ENCODE measurements at regions not wholly inside any gene's neighbourhood (a gene's known extent, or its start where the extent isn't known, plus 50 kb on each side); places are given as distances from the start of the nearest gene placed in this dataset.
A peak's percentile ranks its signal among the peaks of the same experiment; 100 is the strongest.

DNA sequence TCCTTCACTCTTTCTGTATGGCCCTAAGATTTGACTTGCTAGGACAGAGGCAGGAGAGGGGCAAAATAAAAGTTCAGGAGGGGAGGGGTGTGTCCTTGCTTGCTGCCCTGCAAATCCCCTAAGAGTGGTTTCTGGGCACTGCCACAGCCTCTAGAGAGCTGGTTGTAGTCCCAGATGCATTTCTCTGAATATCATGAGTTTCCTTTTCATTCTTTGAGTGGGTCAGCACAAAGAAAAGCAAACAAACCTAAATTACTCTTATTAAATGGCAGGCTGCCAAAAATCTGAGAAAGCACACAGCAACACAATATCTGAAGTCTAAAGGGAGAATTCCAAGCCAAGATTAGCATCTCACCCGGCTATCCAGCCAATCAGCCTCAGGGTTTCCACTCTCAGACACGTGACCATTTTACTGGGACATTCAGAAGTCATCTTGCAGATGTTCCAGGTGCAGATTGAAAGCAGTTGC lies 919.3 kb downstream of the TUSC7 start:
- peak; percentile 72 for DNase-seq

DNA sequence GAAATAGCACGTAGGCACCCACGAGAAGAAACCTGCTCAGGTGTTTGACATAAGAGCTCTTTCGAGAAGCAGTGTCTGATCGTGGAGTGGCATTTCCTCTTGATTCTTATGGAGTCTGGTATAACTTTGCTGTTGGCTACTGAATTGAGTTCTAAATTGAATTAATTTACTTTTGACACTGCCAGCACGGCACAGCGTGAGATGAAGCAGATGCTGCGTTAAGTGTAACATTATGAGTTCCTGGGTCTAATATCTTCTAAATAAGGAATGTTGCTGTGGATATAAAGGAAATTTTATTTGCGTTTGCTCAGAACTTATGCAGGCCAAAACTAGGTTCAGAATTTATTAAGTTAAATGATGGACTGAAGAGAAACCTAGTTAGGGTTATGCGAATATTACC lies 919.9 kb downstream of the TUSC7 start:
- no peak for DNase-seq

DNA sequence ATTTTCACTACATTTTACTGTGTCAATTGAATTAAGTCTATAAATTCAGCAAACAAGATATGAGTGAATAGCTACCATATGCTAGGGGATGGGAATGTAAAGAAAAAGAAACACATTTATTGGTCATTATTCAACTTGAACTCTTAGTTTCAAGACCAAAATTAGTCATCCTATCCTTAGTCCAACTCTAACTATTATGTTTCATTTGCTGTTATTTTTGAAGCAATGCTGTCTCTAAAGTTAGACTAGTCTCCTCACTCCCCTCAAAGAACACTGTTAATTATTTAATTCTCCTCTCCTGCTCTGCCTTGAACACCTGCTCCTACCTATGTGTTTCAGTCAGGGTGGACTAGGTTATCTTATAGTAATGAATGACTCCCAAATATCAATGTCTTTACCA lies 920.9 kb downstream of the TUSC7 start:
- no peak for DNase-seq

DNA sequence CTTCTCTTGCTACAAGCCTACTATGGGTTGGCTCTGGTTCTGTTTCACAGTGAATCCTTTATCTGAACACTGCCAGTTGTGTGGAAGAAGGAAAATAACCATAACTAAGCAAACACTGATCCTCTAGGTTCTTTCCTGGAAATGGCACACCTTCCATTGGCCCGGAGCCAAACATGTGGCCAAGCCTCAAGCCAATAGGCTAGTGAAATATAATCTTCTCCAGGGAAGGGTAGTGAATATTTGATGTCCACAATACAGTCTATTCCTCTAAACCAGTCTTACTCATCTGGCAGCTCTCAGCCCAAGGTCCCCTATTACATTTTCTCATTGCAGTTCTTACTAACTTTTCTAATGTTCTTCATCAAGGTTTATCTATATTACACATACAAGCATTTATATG lies 921.3 kb downstream of the TUSC7 start:
- DNase-seq: no peak

DNA sequence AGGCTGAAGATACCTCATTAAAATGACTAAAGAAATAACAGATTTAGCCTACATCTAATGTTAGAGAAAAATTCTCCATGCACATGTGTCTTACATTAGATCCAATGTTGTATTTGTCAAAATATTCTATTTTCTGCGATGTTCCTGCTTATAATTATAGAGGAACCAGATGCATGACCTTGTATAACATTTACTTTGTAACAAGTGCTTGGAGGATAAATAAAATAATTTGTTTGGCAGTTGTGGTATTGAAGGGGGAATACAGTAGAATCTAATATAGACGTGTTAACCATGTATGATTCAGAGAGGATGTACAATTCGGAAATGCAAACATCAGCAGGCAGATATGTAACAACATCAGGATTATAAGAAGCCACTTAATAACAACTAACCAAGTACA lies 922.2 kb downstream of the TUSC7 start:
- DNase-seq: no peak

DNA sequence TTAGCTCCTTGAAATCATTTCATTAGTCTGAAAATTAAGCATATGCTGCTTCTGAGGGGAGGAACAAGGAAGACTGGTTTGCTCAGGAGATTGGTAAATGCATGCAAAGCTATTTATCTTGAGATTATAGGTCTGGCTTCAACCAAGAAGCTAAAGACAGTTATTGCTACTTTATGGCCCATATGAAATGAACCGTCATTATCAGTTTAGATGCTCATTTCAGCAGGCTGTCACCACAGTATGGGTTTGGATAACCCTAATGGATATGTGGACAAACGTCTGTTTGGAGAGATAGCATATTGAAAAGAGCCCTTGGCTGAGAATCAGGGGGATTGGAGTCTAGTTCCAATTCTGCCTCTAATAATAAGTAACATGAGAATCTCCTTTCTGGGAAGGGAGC lies 922.6 kb downstream of the TUSC7 start:
- DNase-seq: no peak

DNA sequence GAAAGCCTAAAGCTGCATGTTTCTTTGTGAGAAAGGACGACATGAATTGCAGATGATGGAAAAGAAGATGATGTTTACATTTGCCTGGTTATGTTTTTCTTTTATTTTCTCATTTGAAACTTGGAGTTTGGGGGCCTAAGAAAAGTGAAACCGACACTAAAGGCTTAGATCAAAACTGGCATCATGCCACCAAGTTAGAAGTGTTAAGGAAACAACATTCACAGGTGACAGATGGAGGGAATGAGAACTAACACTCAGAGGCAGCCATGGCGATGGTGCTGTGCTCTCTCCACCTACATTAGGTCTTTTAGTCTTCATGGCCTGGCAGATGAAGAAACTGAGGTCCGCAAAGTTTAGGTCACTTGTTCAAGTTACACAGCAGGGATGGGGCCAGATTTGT lies 923.6 kb downstream of the TUSC7 start:
- DNase-seq: no peak

DNA sequence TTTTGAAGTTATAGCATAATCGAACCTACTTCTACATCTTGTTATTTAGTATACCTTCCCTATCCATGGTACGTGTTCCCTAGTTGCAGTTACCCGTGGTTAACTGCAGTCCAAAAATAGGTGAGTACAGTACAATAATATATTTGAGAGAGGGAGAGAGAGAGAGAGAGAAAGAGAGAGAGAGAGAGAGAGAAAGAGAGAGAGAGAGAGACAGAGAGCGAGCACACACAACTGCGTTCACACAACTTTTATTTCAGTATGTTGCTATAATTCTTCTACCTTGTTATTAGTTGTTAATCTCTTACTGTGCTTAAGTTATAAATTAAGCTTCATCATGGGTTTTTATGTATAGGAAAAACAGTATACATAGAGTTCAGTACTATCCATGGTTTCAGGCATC lies 928.1 kb downstream of the TUSC7 start:
- DNase-seq: no peak

DNA sequence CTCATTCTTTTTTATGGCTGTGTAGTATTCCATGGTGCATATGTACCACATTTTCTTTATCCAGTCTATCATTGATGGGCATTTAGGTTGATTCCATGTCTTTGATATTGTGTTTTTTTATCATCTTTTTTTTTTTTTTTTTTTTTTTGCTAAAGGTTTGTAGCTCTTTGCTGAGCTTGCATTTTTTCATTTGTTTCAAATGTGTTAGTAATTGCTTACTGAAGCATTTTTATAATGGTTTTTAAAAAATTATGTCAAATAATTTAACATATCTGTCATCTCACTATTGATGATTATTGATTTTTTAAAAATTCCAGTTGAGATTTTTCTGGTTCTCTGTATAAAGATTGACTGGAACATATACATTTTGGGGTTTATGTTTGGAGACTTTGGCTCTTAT lies 934.6 kb downstream of the TUSC7 start:
- DNase-seq: no peak

DNA sequence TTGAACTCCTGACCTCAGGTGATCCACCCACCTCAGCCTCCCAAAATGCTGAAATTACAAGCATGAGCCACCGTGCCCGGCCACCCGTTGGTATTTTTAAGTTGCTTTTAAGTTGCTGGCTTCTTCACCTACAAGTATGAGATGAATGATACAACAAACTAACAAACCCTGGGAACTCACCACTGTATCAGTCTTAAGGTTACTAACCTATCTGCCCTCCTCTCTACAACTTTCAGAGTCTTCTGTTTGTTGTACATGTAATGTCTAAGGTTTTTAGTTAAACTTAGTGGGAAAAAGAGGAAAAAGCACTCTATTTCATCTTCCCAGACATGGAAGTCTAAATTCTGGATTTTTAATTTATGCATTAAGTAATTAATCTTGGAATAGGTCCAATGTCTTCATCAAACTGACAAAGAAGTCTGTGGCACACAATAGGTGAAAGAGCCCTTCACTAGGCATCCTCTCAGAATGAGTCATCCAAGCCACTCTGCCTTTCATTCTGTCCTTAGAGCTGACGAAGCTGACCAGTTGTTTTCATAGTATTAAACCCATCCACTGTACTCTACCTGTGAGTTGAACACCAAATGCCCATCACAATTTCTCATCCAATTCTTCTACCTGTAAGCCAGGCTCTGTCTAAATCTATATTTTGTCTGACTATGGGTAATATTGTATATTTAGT lies 936.1 kb downstream of the TUSC7 start:
- DNase-seq: no peak

DNA sequence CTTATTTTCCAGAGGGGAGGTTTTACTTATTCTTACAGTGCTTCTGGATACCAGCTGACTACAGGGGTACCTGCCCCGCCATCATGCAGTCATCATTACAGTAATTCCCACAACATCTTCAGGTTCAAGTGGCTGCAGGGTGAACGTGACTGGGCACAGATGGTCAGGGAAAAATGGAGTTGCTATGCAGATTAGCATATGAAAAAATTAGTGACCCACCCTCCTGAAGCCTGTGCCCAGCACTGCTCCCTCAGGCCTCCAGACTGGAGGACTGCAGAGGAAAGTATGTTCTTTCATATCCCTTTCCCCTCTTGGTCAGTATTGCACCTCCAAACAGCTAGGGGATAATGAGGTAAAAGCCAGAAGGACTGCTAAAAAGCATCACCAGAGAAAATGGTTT lies 937.9 kb downstream of the TUSC7 start:
- no peak for DNase-seq

DNA sequence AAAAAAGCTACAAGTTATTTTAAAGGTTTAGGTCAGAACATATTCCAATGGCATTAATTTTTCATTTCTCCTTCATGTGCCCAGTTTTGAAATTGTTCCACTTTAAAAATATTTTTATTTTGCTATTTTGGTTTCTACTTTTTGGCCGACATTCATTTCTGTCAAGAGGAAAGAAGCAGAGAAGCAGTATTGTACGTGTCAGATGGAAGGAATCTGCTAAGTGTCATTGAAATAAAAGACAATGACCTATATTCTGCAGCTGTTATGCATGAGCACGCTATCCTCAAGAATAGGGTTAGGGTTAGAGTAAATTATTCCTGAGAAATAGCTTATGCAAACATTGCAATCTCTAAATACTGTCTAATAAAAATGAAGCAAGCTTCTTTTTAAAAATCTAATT lies 941.7 kb downstream of the TUSC7 start:
- DNase-seq: no peak

DNA sequence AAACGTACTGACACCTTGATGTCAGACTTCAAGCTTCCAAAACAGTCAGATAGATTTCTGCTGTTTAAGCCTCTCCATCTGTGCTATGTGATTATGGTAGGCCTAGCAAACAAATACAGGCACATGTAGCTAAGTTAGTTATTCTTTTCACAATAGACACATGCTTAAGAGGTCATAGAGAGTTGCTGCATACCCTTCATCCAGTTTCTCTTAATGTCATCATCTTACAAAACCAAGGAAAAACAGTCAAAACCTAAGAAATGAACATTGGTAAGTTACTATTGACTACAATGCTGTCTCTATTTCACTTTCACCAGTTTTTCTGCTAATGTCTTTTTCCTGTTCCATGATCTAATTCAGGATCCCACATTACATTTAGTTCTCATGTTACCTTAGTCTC lies 946.8 kb downstream of the TUSC7 start:
- no peak for DNase-seq

DNA sequence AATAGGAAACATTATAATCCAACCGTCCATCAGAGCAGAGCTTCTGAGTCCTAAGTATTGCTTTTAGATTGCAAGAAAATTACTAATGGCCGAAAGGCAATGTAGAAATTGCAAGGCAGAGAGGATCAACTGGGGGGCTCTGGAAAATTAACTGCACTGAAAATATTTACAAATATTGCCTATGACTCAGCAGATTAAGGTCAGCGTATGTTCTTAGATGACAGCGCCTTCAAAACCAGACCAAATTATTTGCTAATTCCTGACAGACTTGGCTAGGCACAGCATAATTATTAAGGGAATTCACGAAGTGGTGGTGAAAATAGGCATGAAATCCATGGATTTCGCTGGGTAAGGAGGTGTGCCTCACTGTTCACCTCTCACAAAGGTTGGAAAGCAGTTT lies 947.7 kb downstream of the TUSC7 start:
- DNase-seq: no peak

DNA sequence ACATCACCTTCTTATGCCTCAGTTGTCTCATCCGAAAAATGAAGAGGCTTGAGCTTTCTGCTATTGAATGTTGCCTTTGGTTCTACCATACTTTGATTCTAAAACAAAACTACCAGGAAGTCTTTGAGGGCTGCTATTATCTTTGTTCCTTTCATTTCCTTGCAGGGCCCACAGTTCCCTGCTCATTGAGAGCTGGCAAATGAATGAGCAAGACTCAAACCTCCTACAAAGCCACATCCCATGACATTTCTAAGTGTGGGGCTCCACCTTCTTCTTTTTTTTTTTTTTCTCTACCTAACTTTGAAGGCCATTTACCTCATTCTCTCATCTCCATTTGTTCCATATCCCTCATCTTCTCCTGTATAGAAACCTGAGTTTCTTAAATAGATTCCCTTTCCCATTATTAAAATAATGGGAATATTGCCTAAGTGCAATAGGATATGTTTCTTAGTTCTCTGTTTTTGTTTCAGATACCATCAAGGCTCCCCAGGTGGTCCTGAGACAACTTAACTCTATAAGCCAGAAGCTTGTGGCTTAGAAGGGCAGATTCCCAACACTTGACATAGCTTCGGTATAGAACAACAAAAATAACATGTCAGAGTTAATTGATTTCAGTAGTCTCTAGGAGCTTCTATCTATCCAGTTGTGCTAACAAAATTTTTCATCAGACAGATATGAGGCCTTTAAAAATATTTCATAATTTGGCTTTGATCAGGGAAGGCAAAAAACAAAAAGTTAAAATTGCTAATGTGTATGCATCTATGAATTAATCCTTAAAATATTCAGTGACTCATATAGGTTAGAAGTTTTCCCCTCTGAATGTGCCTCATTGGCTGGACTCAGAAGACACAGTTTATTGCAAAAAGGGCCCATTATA lies 951.6 kb downstream of the TUSC7 start:
- DNase-seq: peak; percentile 82

DNA sequence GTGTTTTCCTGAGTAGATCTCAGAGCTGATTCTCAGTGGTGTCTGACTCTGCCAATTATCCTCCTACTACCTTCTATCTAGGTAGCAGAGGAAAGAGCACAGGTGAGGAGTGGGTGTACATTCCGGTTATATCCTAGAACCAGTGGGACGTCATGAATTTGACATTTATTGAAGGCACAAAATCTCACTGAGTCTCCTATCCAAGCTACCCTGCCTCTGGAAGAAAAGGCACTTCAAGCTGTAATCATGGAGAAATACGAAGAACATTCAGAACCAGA lies 952.2 kb downstream of the TUSC7 start:
- no peak for DNase-seq

DNA sequence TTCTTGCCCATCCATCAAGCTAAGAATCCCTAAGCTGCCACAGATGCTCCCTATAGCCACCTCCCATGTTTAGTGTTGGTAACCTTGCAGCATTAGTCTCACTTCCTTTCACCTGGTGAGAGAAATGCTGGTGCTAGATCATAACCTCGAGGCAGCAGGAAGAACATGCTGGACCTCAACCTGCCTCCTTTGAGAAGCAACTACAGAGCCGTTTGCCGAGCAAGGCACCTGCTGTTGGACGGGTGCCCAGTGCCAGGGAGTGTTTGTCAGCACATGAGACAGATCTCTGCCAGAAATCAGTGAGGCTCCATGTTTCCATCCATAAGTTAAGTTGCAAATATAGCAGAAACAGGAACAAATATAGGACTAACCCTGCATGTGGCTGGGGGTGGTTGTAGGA lies 955.7 kb downstream of the TUSC7 start:
- no peak for DNase-seq

DNA sequence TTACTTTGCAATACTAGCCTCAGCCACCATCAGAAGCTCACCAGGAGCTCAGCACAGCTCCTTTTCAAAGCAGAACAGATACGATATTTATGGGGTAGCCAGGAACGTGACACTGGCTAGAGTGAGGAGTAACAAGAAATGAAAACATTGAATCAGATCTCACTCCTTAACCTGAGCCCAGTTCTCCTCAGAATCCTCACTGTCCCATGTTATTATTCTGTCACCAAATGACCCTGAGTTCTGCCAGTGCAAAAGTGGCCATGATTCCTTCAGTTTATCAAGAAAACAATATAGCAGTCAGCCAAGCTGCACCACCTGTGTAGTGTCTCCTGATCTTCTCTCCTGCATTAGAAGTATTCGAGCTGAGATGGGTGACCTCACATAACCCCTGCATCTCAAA lies 956.7 kb downstream of the TUSC7 start:
- no peak for DNase-seq

DNA sequence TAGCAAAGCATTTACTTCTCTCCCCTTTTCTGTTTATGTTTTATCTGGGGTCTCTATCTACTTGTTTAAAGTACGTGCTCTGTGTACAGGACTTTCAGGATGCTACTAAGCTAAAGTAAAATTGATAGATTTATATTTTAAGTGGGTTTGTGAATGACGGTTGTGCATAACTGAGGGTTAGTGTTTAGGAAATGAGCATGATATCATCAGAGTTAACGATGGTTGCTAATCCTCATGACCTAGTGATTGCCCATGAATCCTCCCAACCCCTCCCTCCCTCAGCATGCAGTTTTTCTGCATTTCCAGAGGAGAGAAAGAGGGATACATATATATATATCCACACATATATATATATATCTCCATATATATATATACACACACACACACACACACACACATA lies 957.2 kb downstream of the TUSC7 start:
- no peak for DNase-seq

DNA sequence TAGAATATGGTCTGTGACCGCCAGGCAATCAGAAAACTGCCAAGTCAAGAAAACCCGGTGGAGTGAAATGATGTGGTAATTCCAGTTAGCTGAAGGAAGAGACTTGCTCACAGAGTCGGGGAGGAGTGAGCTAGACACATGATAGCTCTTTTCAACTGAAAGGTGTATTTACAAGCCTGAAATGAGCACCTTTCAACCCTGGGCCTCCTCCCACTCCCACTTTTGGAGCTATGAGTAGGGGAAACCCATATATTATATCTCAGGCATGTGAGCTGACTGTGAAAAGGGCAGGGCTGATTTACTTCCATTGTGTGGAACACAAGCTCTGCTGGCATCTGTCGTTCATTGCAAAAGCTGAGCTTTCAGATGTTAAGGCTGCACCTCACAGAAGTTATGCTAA lies 960.2 kb downstream of the TUSC7 start:
- no peak for DNase-seq

DNA sequence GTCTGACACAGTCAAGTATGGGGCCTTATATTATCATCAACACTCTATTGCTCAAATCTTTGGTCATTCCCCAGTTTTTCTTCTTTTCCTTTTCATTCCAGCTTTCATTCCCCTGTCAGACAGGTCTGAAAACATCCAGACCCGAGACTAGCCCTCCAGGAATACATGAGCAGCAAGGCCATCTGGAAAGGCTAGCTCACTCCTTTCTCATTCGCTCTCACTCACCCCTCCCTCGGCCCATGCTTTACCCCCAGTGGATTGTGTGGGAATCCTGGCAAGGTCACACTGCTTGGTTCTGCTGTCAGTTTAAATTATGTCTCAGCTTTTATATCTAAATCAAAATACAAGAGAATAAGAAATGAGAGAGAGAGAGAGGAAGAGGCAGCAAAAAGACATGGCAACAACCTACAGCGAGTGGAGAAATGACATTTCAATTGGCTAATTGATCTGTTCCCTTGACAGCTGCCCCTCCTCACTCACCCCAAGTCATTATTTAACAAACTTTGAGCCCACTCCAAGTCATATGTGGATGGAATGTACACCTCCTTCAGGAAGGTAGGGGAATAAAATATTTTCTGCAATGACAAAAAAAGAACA lies 962.2 kb downstream of the TUSC7 start:
- DNase-seq: no peak

DNA sequence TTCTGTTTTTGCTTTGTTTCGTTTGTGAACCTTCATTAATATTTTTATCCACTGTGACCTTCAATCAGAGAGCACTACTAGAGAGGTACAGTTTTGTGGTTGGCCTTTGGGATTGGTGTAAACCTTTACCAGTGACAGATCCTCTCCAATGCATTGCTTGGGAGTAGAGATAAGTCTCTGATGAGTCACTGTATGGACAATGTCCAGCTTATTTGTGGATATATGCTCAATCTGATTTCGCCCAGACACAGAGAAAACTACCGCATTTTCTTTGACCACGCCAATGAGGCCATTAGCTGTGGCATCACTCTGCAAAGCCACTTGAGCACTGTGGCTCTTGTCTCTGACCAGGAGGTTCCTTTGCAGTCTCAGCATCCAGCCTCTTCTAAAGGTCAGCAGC lies 964.7 kb downstream of the TUSC7 start:
- peak; percentile 11 for DNase-seq

DNA sequence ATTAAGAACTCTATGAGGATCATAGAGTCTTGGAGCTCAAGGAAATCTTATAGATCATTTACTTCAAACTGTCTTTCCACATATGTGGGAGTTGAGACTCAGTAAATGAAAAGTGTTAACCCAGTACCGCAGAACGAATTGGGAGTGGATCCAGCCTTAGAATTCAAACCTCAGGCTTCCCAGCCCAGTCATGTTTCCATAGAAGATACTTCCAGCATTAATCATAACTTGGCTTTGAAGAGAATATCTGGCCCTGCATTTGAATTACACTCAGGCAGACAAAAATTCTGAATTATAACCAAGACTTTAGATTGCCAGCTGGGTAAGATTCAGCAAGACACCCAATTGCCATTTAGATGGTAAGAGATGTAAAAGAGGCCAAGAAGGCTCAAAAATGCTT lies 972.0 kb downstream of the TUSC7 start:
- peak; percentile 80 for DNase-seq

DNA sequence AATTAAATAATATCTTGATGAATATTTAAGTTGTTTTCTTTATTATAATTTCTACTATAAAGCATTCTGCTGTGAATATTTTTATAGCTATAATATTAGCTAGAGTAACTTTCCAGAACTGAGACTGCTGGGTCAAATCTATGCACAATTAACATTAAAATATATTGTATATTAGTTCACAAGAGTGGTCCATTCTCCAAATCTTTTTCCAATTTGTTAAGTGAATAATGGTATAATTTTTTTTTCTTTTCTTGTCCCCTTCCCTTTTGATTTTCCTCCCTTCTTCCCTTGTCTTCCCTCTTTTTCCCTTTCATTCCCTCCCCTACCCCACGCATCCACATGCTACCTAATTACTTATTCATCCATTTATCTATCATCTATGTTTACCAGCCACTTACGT lies 977.5 kb downstream of the TUSC7 start:
- no peak for DNase-seq
